ENCODE measurements at regions not wholly inside any gene's neighbourhood (a gene's known extent, or its start where the extent isn't known, plus 50 kb on each side); places are given as distances from the start of the nearest gene placed in this dataset.
A peak's percentile ranks its signal among the peaks of the same experiment; 100 is the strongest.

GRCh38 chr16:85415196-85416090, 197.7 kb upstream of the GSE1 start:
- no peak for DNase-seq (ENCODE audit: extremely low spot score in 2 of 2)
- H3K9me3 ChIP-seq: no peaks in the 10 kb centered on the region
- peaks cover 15% of the 10 kb centered on the region for H3K4me1 ChIP-seq
- intact Hi-C loops (cut with DNase I): no loop called here
- no peaks in the 10 kb centered on the region for H3K27me3 ChIP-seq
- no peak for TF ChIP-seq POLR2AphosphoS5 (IDR thresholded peaks at IDR 0.05; ENCODE audit: insufficient read depth in 1 of 2, low read depth in 1 of 2)
- no peak for TF ChIP-seq POLR2A (IDR thresholded peaks at IDR 0.05)
- TF ChIP-seq, protein P1, sequence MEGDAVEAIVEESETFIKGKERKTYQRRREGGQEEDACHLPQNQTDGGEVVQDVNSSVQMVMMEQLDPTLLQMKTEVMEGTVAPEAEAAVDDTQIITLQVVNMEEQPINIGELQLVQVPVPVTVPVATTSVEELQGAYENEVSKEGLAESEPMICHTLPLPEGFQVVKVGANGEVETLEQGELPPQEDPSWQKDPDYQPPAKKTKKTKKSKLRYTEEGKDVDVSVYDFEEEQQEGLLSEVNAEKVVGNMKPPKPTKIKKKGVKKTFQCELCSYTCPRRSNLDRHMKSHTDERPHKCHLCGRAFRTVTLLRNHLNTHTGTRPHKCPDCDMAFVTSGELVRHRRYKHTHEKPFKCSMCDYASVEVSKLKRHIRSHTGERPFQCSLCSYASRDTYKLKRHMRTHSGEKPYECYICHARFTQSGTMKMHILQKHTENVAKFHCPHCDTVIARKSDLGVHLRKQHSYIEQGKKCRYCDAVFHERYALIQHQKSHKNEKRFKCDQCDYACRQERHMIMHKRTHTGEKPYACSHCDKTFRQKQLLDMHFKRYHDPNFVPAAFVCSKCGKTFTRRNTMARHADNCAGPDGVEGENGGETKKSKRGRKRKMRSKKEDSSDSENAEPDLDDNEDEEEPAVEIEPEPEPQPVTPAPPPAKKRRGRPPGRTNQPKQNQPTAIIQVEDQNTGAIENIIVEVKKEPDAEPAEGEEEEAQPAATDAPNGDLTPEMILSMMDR (IDR thresholded peaks at IDR 0.05): no peak
- no peaks in the 10 kb centered on the region for H3K36me3 ChIP-seq
- H3K27ac ChIP-seq: no peak overlapping the region
- no peak overlapping the region for H3K4me3 ChIP-seq

GRCh38 chr16:85416228-85417109, 196.7 kb upstream of the GSE1 start:
- Histone ChIP-seq H3K9me3 (no peaks in the 10 kb centered on the region), H3K4me3 (no peak overlapping the region), H3K4me1 (peaks cover 24% of the 10 kb centered on the region), H3K27ac (no peak overlapping the region), H3K36me3 (no peaks in the 10 kb centered on the region), H3K27me3 (no peaks in the 10 kb centered on the region)
- TF ChIP-seq POLR2A (IDR thresholded peaks at IDR 0.05) (no peak), POLR2AphosphoS5 (IDR thresholded peaks at IDR 0.05; ENCODE audit: insufficient read depth in 1 of 2, low read depth in 1 of 2) (no peak)
- TF ChIP-seq, protein P1 (IDR thresholded peaks at IDR 0.05): peak in 1 of 3 experiments; percentile 33
- intact Hi-C loops (cut with DNase I): no loop called here
- no peak for DNase-seq (ENCODE audit: extremely low spot score in 2 of 2)

GRCh38 chr16:85417156-85417860, 195.8 kb upstream of the GSE1 start:
- intact Hi-C loops (cut with DNase I): no loop called here
- no peaks in the 10 kb centered on the region for H3K9me3 ChIP-seq
- peaks cover 32% of the 10 kb centered on the region for H3K4me1 ChIP-seq
- no peak overlapping the region for H3K27ac ChIP-seq
- H3K4me3 ChIP-seq: no peak overlapping the region
- H3K27me3 ChIP-seq: no peaks in the 10 kb centered on the region
- TF ChIP-seq, protein P1 (IDR thresholded peaks at IDR 0.05): no peak
- TF ChIP-seq POLR2A (IDR thresholded peaks at IDR 0.05) (no peak), POLR2AphosphoS5 (IDR thresholded peaks at IDR 0.05; ENCODE audit: insufficient read depth in 1 of 2, low read depth in 1 of 2) (no peak)
- no peak for DNase-seq (ENCODE audit: extremely low spot score in 2 of 2)
- no peaks in the 10 kb centered on the region for H3K36me3 ChIP-seq

DNA sequence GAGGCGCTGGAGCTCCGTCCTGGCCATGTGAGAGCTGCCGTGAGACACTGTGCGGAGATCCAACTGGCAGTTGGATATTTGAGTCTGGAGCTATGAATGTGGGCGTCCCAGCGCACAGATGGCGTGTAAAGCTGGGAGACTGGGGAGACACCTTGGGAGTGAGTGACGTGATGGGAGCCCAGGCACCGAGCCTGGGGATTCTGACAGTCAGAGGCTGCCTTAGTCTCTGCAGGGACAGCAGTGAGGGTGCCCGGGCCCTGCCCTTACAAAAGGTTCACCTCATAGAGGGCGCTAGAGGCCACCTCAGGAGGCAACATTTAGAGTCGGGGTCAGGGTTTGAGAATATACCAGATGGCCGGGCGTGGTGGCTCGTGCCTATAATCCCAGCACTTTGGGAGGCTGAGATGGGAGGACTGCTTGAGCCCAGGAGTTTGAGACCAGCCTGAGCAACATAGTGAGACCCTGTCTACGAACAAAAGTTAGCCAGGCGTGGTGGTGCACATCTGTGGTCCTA, 194.1 kb upstream of the GSE1 start:
- Histone ChIP-seq H3K27ac (no peak overlapping the region), H3K27me3 (no peaks in the 10 kb centered on the region), H3K4me1 (peaks cover 40% of the 10 kb centered on the region), H3K9me3 (no peaks in the 10 kb centered on the region), H3K36me3 (no peaks in the 10 kb centered on the region), H3K4me3 (no peak overlapping the region)
- intact Hi-C loops (cut with DNase I): no loop called here
- TF ChIP-seq POLR2AphosphoS5 (IDR thresholded peaks at IDR 0.05; ENCODE audit: insufficient read depth in 1 of 2, low read depth in 1 of 2) (no peak), POLR2A (IDR thresholded peaks at IDR 0.05) (no peak)
- TF ChIP-seq, protein P1 (IDR thresholded peaks at IDR 0.05): no peak
- no peak for DNase-seq (ENCODE audit: extremely low spot score in 2 of 2)

All from vagina (tissue), 2 donors.